BJ (cell line): ENCODE measurements at regions not wholly inside any gene's neighbourhood (a gene's known extent, or its start where the extent isn't known, plus 50 kb on each side); places are given as distances from the start of the nearest gene placed in this dataset.
A peak's percentile ranks its signal among the peaks of the same experiment; 100 is the strongest.

ENCODE experiments used
- CTCF ChIA-PET: fragments of 350-600 bp; formaldehyde crosslinking; extraction: SDS; loops from one replicate; lab custom pipeline; 2021; ENCODE audit warnings: antibody characterized with exemption, inconsistent platforms; lab: Yijun Ruan, JAX
- POLR2A ChIA-PET: fragments of 300-600 bp; sonication (Branson Sonifier 250); formaldehyde crosslinking; extraction: SDS; loops from one replicate; lab custom pipeline; 2021; ENCODE audit warnings: antibody characterized with exemption; lab: Charles Lee
- DNase-seq: peaks from one replicate; pipeline ENCODE4 v3.0.0-alpha.2; 2011; ENCODE audit warnings: low read depth
- H3K27me3 ChIP-seq: 2 replicates; pipeline ENCODE4 v1.6.0; 2011; ENCODE audit warnings: low read length; ENCODE audit not compliant: control insufficient read depth, insufficient read depth
- H3K36me3 ChIP-seq: 2 replicates; pipeline ENCODE4 v1.5.1; 2011; ENCODE audit warnings: low read length; ENCODE audit not compliant: control insufficient read depth, insufficient read depth
- H3K4me3 ChIP-seq: 2 replicates; pipeline ENCODE4 v1.5.1; 2011; ENCODE audit warnings: low read depth, mild to moderate bottlenecking, control low read depth, low read length
- TF ChIP-seq, protein P1 (sequence below): IDR thresholded peaks from 2 replicates; pipeline ENCODE4 v1.5.1; 2011; ENCODE audit warnings: low read depth, mild to moderate bottlenecking, control low read depth, inconsistent platforms, low read length, moderate library complexity; ENCODE audit not compliant: insufficient read depth

DNA sequence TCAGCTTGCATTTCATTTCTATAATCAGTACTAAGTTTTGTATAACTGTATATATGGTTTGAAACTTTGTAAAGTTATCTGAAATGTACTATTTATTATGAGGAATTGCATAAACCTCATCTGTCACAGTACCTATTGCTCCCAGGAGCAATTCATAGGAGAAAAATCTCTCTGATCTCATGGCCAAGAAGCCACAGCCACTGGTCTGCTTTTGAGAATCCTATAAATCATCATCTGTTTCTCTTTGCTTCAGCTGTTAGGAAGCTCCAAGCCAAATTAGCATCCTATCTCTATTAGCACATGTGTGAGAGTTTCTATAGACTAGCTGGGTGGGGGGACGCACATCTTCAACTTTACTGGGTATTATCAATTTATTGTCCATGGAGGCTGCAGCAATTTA, 210.3 kb downstream of the CYP26B1 start:
- no peaks in the 10 kb centered on the region for H3K27me3 ChIP-seq
- no peak for DNase-seq
- CTCF ChIA-PET: interaction anchor here (1.0 to 7.0 kb wide), 3 partner anchors 13 to 25 kb away, joined by 3 to 44 read pairs (median 3); no protein-coding TSS in a partner anchor
- no peaks in the 10 kb centered on the region for H3K36me3 ChIP-seq
- TF ChIP-seq, protein P1, sequence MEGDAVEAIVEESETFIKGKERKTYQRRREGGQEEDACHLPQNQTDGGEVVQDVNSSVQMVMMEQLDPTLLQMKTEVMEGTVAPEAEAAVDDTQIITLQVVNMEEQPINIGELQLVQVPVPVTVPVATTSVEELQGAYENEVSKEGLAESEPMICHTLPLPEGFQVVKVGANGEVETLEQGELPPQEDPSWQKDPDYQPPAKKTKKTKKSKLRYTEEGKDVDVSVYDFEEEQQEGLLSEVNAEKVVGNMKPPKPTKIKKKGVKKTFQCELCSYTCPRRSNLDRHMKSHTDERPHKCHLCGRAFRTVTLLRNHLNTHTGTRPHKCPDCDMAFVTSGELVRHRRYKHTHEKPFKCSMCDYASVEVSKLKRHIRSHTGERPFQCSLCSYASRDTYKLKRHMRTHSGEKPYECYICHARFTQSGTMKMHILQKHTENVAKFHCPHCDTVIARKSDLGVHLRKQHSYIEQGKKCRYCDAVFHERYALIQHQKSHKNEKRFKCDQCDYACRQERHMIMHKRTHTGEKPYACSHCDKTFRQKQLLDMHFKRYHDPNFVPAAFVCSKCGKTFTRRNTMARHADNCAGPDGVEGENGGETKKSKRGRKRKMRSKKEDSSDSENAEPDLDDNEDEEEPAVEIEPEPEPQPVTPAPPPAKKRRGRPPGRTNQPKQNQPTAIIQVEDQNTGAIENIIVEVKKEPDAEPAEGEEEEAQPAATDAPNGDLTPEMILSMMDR: no peak
- POLR2A ChIA-PET: interaction anchor here (0.6 kb wide), 1 partner anchor 1240 kb away, joined by 3 read pairs; no protein-coding TSS in a partner anchor
- no peak overlapping the region for H3K4me3 ChIP-seq

DNA sequence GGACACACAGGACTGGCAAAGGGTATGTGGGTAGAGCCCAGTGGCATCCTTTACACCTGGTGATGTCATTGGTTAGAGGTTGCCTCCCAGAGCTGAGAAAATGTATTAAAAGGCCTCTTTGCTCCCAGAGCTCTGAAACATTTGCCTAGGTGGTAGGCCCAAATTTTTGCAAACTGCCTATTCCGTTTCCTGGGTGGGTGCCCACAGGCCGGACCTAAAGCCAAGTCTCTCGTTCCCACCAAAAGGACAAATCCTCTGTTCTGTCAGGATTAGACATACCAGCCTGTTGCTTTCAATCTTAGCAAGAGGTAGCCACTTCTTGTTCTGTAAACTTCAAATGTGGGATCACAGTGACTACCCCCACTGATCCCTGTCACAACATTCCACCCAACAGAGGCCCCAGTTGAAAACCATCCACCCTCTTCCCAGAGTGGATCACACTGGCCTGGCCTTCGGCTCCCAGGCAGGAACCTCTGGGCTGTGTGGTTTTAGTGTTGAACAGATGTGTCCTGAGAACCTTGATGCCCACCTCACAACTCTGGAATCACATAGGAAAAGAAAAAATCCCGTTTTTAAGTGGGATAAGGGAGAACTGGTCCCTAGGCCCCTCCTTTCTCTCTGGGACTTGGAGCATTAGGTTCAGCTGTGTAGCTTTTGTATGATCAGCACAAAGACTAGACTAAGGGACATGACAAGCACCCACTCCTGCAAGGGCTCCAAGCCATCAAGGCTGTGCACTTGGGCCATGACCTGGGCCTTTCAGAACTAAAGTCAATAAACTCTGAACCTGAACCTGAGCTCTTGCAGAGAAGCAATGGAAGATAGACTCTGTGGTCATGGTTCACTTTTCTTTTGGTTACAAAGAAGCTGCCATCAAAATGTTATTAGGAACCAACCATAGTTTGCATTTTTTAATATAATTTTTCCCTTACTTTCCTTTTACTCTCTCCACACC, 211.3 kb downstream of the CYP26B1 start:
- TF ChIP-seq, protein P1: no peak
- ChIA-PET CTCF (interaction anchor here (1.0 to 7.0 kb wide), 8 partner anchors 12 to 643 kb away, joined by 3 to 44 read pairs (median 6); no protein-coding TSS in a partner anchor), POLR2A (no interaction called here)
- Histone ChIP-seq H3K4me3 (no peak overlapping the region), H3K36me3 (no peaks in the 10 kb centered on the region), H3K27me3 (no peaks in the 10 kb centered on the region)
- DNase-seq: no peak

DNA sequence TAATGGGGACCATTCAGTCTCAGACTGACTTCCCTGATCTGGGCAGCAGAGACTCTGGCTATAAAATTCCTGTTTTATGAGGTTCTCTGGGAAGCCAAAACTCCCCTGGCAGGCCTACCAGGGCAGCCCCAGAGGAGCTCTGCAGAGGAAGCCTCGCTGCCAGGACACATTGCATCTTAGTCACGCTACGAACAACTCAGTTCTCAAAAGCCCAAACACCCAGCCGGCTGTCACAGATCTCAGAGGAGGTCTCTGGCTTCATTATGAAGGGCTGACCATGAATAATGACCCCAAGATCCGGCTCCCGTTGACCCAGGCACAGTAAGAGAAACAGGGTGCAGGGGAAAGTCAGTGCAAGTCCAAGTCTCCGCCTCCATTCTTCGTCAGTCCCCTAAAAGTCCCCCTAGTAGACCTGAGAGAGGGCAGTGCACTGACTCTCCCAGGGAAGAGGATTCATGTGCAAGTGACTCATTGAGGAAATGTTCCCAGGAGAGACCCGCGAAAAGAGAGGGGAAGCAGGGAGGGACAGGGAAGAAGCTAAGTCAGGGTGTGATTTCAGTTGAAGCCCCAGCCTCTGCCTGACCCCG, 212.3 kb downstream of the CYP26B1 start:
- ChIA-PET POLR2A (no interaction called here), CTCF (interaction anchor here (1.0 to 7.0 kb wide), 8 partner anchors 11 to 644 kb away, joined by 3 to 44 read pairs (median 6); no protein-coding TSS in a partner anchor)
- H3K4me3 ChIP-seq: no peak overlapping the region
- no peaks in the 10 kb centered on the region for H3K36me3 ChIP-seq
- TF ChIP-seq, protein P1: no peak
- no peaks in the 10 kb centered on the region for H3K27me3 ChIP-seq
- peak; percentile 85 for DNase-seq

DNA sequence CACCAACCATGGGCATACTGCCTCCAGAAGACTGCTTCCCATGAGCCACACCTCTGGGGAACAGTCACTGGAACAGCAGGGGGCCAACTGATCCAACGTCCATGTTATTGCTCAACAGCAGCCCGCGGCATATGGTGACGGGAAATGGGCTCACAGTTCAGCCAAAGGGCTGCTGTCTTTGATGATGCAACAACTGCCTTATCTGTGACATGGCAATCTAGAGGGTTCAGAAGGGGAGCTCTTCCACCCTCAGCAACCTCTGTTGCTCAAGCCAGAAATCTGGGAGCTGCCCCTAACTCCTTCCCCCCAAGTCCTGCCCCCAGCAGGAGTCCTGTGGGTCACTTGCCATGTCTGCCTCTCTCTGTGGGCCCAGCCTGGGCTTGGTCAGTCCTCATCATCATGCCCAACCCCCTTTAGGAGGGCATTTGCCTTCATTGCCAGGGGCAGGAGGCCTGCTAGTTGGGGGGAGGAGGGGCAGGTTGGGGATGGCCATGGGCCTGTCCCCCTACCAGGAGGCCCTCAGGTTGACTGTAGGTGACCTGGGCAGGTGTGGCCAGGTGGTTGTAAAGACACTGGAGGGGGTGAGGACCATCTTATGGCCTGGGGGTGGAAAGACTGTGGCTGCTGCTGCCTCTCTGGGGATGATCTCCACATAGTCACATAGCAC, 212.9 kb downstream of the CYP26B1 start:
- Histone ChIP-seq H3K4me3 (no peak overlapping the region), H3K27me3 (no peaks in the 10 kb centered on the region), H3K36me3 (no peaks in the 10 kb centered on the region)
- TF ChIP-seq, protein P1: no peak
- POLR2A ChIA-PET: no interaction called here
- no peak for DNase-seq
- CTCF ChIA-PET: interaction anchor here (0.5 to 7.0 kb wide), 9 partner anchors 10 to 644 kb away, joined by 3 to 44 read pairs (median 4); no protein-coding TSS in a partner anchor

DNA sequence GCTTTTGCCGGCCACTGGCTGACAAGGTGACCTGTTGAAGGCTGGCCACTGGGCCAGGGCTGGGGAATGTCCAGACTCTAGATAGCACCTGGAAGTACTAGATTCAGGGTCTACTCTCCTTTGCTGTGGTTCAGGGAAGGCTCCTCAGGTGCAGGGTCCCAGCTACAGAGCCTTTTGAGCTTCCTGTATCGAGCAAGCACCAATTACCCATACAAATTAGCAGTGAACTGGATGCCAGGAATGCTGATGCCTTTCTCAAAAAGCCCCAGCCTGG, 213.4 kb downstream of the CYP26B1 start:
- Histone ChIP-seq H3K27me3 (no peaks in the 10 kb centered on the region), H3K4me3 (no peak overlapping the region), H3K36me3 (no peaks in the 10 kb centered on the region)
- ChIA-PET CTCF (interaction anchor here (0.5 to 7.0 kb wide), 5 partner anchors 9 to 442 kb away, joined by 3 to 44 read pairs (median 10); no protein-coding TSS in a partner anchor), POLR2A (no interaction called here)
- DNase-seq: no peak
- TF ChIP-seq, protein P1: no peak
